H1 (cell line): ENCODE measurements at regions not wholly inside any gene's neighbourhood (a gene's known extent, or its start where the extent isn't known, plus 50 kb on each side); places are given as distances from the start of the nearest gene placed in this dataset.

ENCODE experiments used
- TAF1 ChIP-seq: IDR thresholded peaks from 2 replicates; pipeline ENCODE4 v1.6.1; 2011; ENCODE audit warnings: mild to moderate bottlenecking, low read depth, low read length
- TF ChIP-seq, protein P1 (sequence below): fragments of 300-600 bp; sonication (generic); IDR thresholded peaks from 2 replicates; pipeline ENCODE4 v1.7.1; 2012; ENCODE audit warnings: low read length, moderate library complexity, mild to moderate bottlenecking, inconsistent platforms; ENCODE audit not compliant: insufficient replicate concordance
- TF ChIP-seq, protein P2 (sequence below): IDR thresholded peaks from 2 replicates; pipeline ENCODE4 v1.6.1; 2012; ENCODE audit warnings: inconsistent platforms

- TF ChIP-seq, protein P1, sequence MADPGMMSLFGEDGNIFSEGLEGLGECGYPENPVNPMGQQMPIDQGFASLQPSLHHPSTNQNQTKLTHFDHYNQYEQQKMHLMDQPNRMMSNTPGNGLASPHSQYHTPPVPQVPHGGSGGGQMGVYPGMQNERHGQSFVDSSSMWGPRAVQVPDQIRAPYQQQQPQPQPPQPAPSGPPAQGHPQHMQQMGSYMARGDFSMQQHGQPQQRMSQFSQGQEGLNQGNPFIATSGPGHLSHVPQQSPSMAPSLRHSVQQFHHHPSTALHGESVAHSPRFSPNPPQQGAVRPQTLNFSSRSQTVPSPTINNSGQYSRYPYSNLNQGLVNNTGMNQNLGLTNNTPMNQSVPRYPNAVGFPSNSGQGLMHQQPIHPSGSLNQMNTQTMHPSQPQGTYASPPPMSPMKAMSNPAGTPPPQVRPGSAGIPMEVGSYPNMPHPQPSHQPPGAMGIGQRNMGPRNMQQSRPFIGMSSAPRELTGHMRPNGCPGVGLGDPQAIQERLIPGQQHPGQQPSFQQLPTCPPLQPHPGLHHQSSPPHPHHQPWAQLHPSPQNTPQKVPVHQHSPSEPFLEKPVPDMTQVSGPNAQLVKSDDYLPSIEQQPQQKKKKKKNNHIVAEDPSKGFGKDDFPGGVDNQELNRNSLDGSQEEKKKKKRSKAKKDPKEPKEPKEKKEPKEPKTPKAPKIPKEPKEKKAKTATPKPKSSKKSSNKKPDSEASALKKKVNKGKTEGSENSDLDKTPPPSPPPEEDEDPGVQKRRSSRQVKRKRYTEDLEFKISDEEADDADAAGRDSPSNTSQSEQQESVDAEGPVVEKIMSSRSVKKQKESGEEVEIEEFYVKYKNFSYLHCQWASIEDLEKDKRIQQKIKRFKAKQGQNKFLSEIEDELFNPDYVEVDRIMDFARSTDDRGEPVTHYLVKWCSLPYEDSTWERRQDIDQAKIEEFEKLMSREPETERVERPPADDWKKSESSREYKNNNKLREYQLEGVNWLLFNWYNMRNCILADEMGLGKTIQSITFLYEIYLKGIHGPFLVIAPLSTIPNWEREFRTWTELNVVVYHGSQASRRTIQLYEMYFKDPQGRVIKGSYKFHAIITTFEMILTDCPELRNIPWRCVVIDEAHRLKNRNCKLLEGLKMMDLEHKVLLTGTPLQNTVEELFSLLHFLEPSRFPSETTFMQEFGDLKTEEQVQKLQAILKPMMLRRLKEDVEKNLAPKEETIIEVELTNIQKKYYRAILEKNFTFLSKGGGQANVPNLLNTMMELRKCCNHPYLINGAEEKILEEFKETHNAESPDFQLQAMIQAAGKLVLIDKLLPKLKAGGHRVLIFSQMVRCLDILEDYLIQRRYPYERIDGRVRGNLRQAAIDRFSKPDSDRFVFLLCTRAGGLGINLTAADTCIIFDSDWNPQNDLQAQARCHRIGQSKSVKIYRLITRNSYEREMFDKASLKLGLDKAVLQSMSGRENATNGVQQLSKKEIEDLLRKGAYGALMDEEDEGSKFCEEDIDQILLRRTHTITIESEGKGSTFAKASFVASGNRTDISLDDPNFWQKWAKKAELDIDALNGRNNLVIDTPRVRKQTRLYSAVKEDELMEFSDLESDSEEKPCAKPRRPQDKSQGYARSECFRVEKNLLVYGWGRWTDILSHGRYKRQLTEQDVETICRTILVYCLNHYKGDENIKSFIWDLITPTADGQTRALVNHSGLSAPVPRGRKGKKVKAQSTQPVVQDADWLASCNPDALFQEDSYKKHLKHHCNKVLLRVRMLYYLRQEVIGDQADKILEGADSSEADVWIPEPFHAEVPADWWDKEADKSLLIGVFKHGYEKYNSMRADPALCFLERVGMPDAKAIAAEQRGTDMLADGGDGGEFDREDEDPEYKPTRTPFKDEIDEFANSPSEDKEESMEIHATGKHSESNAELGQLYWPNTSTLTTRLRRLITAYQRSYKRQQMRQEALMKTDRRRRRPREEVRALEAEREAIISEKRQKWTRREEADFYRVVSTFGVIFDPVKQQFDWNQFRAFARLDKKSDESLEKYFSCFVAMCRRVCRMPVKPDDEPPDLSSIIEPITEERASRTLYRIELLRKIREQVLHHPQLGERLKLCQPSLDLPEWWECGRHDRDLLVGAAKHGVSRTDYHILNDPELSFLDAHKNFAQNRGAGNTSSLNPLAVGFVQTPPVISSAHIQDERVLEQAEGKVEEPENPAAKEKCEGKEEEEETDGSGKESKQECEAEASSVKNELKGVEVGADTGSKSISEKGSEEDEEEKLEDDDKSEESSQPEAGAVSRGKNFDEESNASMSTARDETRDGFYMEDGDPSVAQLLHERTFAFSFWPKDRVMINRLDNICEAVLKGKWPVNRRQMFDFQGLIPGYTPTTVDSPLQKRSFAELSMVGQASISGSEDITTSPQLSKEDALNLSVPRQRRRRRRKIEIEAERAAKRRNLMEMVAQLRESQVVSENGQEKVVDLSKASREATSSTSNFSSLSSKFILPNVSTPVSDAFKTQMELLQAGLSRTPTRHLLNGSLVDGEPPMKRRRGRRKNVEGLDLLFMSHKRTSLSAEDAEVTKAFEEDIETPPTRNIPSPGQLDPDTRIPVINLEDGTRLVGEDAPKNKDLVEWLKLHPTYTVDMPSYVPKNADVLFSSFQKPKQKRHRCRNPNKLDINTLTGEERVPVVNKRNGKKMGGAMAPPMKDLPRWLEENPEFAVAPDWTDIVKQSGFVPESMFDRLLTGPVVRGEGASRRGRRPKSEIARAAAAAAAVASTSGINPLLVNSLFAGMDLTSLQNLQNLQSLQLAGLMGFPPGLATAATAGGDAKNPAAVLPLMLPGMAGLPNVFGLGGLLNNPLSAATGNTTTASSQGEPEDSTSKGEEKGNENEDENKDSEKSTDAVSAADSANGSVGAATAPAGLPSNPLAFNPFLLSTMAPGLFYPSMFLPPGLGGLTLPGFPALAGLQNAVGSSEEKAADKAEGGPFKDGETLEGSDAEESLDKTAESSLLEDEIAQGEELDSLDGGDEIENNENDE: no peak
- TF ChIP-seq, protein P2, sequence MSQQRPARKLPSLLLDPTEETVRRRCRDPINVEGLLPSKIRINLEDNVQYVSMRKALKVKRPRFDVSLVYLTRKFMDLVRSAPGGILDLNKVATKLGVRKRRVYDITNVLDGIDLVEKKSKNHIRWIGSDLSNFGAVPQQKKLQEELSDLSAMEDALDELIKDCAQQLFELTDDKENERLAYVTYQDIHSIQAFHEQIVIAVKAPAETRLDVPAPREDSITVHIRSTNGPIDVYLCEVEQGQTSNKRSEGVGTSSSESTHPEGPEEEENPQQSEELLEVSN: no peak
- no peak for TF ChIP-seq TAF1
Observed at GRCh38 chr3:98691897-98692296, 71.2 kb upstream of the ST3GAL6 start (continued).
